Thymus (tissue), 11 donors: ENCODE measurements at regions not wholly inside any gene's neighbourhood (a gene's known extent, or its start where the extent isn't known, plus 50 kb on each side); places are given as distances from the start of the nearest gene placed in this dataset.

ENCODE experiments used
- DNase-seq, 9 donors: peaks; one replicate each; pipeline ENCODE4 v3.0.0-alpha.2; 2013; ENCODE audit warnings: low spot score in 9 of 9, low read depth in 6 of 9, missing footprints in 1 of 9
- H3K27ac ChIP-seq, 2 donors: one replicate each; pipeline ENCODE4 v1.5.1; 2013; ENCODE audit warnings: control low read depth in 1 of 2, low read depth in 1 of 2, low read length in 1 of 2, mild to moderate bottlenecking in 1 of 2, moderate library complexity in 1 of 2
- H3K27me3 ChIP-seq, 2 donors: one replicate each; pipeline ENCODE4 v1.5.1; 2013; ENCODE audit warnings: low read length in 1 of 2; ENCODE audit not compliant: control insufficient read depth in 2 of 2, insufficient read depth in 1 of 2
- H3K36me3 ChIP-seq, 2 donors: one replicate each; pipeline ENCODE4 v1.5.1; 2013; ENCODE audit warnings: low read length in 1 of 2, mild to moderate bottlenecking in 1 of 2, moderate library complexity in 1 of 2; ENCODE audit not compliant: control insufficient read depth in 2 of 2, insufficient read depth in 2 of 2
- H3K4me1 ChIP-seq, 2 donors: one replicate each; pipeline ENCODE4 v1.5.1; 2013; ENCODE audit warnings: low read length in 2 of 2; ENCODE audit not compliant: control insufficient read depth in 2 of 2, insufficient read depth in 2 of 2
- H3K4me3 ChIP-seq, 2 donors: one replicate each; pipeline ENCODE4 v1.5.1; 2013; ENCODE audit warnings: low read length in 2 of 2, control low read depth in 1 of 2, mild to moderate bottlenecking in 1 of 2
- H3K9me3 ChIP-seq, 2 donors: one replicate each; pipeline ENCODE4 v1.5.1; 2013; ENCODE audit warnings: low read length in 1 of 2, mild to moderate bottlenecking in 1 of 2; ENCODE audit not compliant: control insufficient read depth in 2 of 2, insufficient read depth in 1 of 2
- WGBS: extraction: QIAGEN DNeasy Blood & Tissue Kit; methylation state at CpG from one replicate; pipeline ENCODE4 v1.1.7; 2013; 5-methylcytosine and 5-hydroxymethylcytosine counted together
- donor health status: healthy.

GRCh38 chr16:51573191-51573590, 422.1 kb upstream of the SALL1 start:
- Histone ChIP-seq H3K4me1 (no peaks in the 10 kb centered on the region), H3K27ac (no peak overlapping the region), H3K9me3 (no peaks in the 10 kb centered on the region), H3K36me3 (no peaks in the 10 kb centered on the region), H3K27me3 (no peaks in the 10 kb centered on the region), H3K4me3 (no peak overlapping the region)
- 82% methylated on average over 5 of the region's 5 CpGs for WGBS
- DNase-seq: no peak

- H3K4me1 ChIP-seq: no peaks in the 10 kb centered on the region
- 60% methylated on average over 5 of the region's 5 CpGs for WGBS
- H3K27me3 ChIP-seq: no peaks in the 10 kb centered on the region
- no peak for DNase-seq
- no peaks in the 10 kb centered on the region for H3K9me3 ChIP-seq
- no peaks in the 10 kb centered on the region for H3K36me3 ChIP-seq
- no peak overlapping the region for H3K4me3 ChIP-seq
- no peak overlapping the region for H3K27ac ChIP-seq
These were observed 418.3 kb upstream of the SALL1 start for GRCh38 chr16:51569203-51569931.

- H3K27ac ChIP-seq: no peak overlapping the region
- WGBS: 94% methylated on average over 3 of the region's 3 CpGs
- H3K36me3 ChIP-seq: no peaks in the 10 kb centered on the region
- H3K9me3 ChIP-seq: no peaks in the 10 kb centered on the region
- DNase-seq: no peak
- H3K27me3 ChIP-seq: no peaks in the 10 kb centered on the region
- H3K4me1 ChIP-seq: no peaks in the 10 kb centered on the region
- H3K4me3 ChIP-seq: no peak overlapping the region
These were observed 416.8 kb upstream of the SALL1 start for GRCh38 chr16:51567911-51568310.

GRCh38 chr16:51565184-51565583, 414.1 kb upstream of the SALL1 start:
- no peak for DNase-seq
- 76% methylated on average over 4 of the region's 4 CpGs for whole genome bisulfite sequencing
- H3K36me3 ChIP-seq: no peaks in the 10 kb centered on the region
- no peaks in the 10 kb centered on the region for H3K4me1 ChIP-seq
- H3K27me3 ChIP-seq: no peaks in the 10 kb centered on the region
- H3K9me3 ChIP-seq: no peaks in the 10 kb centered on the region
- H3K27ac ChIP-seq: no peak overlapping the region
- no peak overlapping the region for H3K4me3 ChIP-seq

GRCh38 chr16:51562891-51563290, 411.8 kb upstream of the SALL1 start:
- no peaks in the 10 kb centered on the region for H3K4me1 ChIP-seq
- no peaks in the 10 kb centered on the region for H3K27me3 ChIP-seq
- no peak for DNase-seq
- no peaks in the 10 kb centered on the region for H3K9me3 ChIP-seq
- no peak overlapping the region for H3K4me3 ChIP-seq
- 88% methylated on average over 4 of the region's 4 CpGs for WGBS
- H3K27ac ChIP-seq: no peak overlapping the region
- H3K36me3 ChIP-seq: no peaks in the 10 kb centered on the region

- no peaks in the 10 kb centered on the region for H3K36me3 ChIP-seq
- no peaks in the 10 kb centered on the region for H3K9me3 ChIP-seq
- no peaks in the 10 kb centered on the region for H3K4me1 ChIP-seq
- WGBS: 83% methylated on average over 3 of the region's 3 CpGs
- no peak overlapping the region for H3K4me3 ChIP-seq
- no peaks in the 10 kb centered on the region for H3K27me3 ChIP-seq
- DNase-seq: no peak
- H3K27ac ChIP-seq: no peak overlapping the region
These were observed 408.8 kb upstream of the SALL1 start for GRCh38 chr16:51559901-51560300.

GRCh38 chr16:51557670-51558069, 406.6 kb upstream of the SALL1 start:
- no peaks in the 10 kb centered on the region for H3K9me3 ChIP-seq
- WGBS: 90% methylated on average over 3 of the region's 3 CpGs
- H3K36me3 ChIP-seq: no peaks in the 10 kb centered on the region
- no peaks in the 10 kb centered on the region for H3K27me3 ChIP-seq
- no peak overlapping the region for H3K4me3 ChIP-seq
- DNase-seq: no peak
- no peaks in the 10 kb centered on the region for H3K4me1 ChIP-seq
- H3K27ac ChIP-seq: no peak overlapping the region

GRCh38 chr16:51556694-51557340, 405.7 kb upstream of the SALL1 start:
- WGBS: 76% methylated on average over 9 of the region's 9 CpGs
- no peaks in the 10 kb centered on the region for H3K4me1 ChIP-seq
- H3K27me3 ChIP-seq: no peaks in the 10 kb centered on the region
- H3K9me3 ChIP-seq: no peaks in the 10 kb centered on the region
- no peak overlapping the region for H3K4me3 ChIP-seq
- no peak for DNase-seq
- H3K36me3 ChIP-seq: no peaks in the 10 kb centered on the region
- no peak overlapping the region for H3K27ac ChIP-seq

GRCh38 chr16:51553910-51554309, 402.8 kb upstream of the SALL1 start:
- H3K4me1 ChIP-seq: no peaks in the 10 kb centered on the region
- no peak overlapping the region for H3K4me3 ChIP-seq
- WGBS: 96% methylated on average over 7 of the region's 7 CpGs
- no peaks in the 10 kb centered on the region for H3K27me3 ChIP-seq
- H3K36me3 ChIP-seq: no peaks in the 10 kb centered on the region
- H3K27ac ChIP-seq: no peak overlapping the region
- no peak for DNase-seq
- H3K9me3 ChIP-seq: no peaks in the 10 kb centered on the region
